ENCODE measurements at regions not wholly inside any gene's neighbourhood (a gene's known extent, or its start where the extent isn't known, plus 50 kb on each side); places are given as distances from the start of the nearest gene placed in this dataset.

- no peak for TF ChIP-seq POLR2A (IDR thresholded peaks at IDR 0.05; ENCODE audit: low read depth, low read length)
- TF ChIP-seq POLR2AphosphoS5 (IDR thresholded peaks at IDR 0.05; ENCODE audit: low read depth, low read length): no peak
- TF ChIP-seq TAF1 (IDR thresholded peaks at IDR 0.05; ENCODE audit: low read depth, low read length): no peak
- no peak for TF ChIP-seq POU2F2 (IDR thresholded peaks at IDR 0.05; ENCODE audit: low read depth, low read length)
Measured at GRCh38 chr22:47367993-47368945, 605.8 kb downstream of the TBC1D22A start.

Data from GM12891 (cell line).